ENCODE measurements at regions not wholly inside any gene's neighbourhood (a gene's known extent, or its start where the extent isn't known, plus 50 kb on each side); places are given as distances from the start of the nearest gene placed in this dataset.

- FAIRE-seq (no peak), DNase-seq (ENCODE audit: low read depth, low spot score) (no peak)
- Histone ChIP-seq H3K27me3 (ENCODE audit: control insufficient read depth, extremely low read depth, insufficient read depth, low read length) (no peaks in the 10 kb centered on the region), H3K4me1 (ENCODE audit: control insufficient read depth, extremely low read depth, insufficient read depth, low read length) (no peaks in the 10 kb centered on the region), H3K27ac (ENCODE audit: control insufficient read depth, insufficient read depth, low read length) (no peak overlapping the region), H3K4me2 (ENCODE audit: control insufficient read depth, extremely low read depth, insufficient read depth, low read depth, low read length) (no peak overlapping the region), H2AFZ (ENCODE audit: control insufficient read depth, low read length) (no peak overlapping the region), H3K79me2 (ENCODE audit: control insufficient read depth, insufficient read depth, low read length) (no peaks in the 10 kb centered on the region), H3K36me3 (ENCODE audit: control insufficient read depth in 2 of 2, extremely low read depth in 1 of 2, insufficient read depth in 2 of 2, low read length in 2 of 2) (no peaks in the 10 kb centered on the region), H3K9ac (ENCODE audit: control insufficient read depth, extremely low read depth, insufficient read depth, low read length) (no peak overlapping the region), H3K4me3 (ENCODE audit: control insufficient read depth in 2 of 3, extremely low read depth in 1 of 3, insufficient read depth in 2 of 3, low read depth in 1 of 3, low read length in 3 of 3) (no peak overlapping the region), H3K9me3 (ENCODE audit: control insufficient read depth, low read depth, low read length) (no peaks in the 10 kb centered on the region), H4K20me1 (ENCODE audit: control insufficient read depth, extremely low read depth, insufficient read depth, low read length) (no peaks in the 10 kb centered on the region), H3K9me1 (ENCODE audit: control insufficient read depth, extremely low read depth, insufficient read depth, low read length) (no peaks in the 10 kb centered on the region)
- dilution Hi-C loops (cut with MboI; ENCODE audit: extremely low pct_ligation_motif_present, low sequenced_read_pairs): no loop called here
- TF ChIP-seq, protein P1, sequence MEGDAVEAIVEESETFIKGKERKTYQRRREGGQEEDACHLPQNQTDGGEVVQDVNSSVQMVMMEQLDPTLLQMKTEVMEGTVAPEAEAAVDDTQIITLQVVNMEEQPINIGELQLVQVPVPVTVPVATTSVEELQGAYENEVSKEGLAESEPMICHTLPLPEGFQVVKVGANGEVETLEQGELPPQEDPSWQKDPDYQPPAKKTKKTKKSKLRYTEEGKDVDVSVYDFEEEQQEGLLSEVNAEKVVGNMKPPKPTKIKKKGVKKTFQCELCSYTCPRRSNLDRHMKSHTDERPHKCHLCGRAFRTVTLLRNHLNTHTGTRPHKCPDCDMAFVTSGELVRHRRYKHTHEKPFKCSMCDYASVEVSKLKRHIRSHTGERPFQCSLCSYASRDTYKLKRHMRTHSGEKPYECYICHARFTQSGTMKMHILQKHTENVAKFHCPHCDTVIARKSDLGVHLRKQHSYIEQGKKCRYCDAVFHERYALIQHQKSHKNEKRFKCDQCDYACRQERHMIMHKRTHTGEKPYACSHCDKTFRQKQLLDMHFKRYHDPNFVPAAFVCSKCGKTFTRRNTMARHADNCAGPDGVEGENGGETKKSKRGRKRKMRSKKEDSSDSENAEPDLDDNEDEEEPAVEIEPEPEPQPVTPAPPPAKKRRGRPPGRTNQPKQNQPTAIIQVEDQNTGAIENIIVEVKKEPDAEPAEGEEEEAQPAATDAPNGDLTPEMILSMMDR (optimal IDR thresholded peaks at IDR 0.05 in 1 of 3, IDR thresholded peaks at IDR 0.05 in 1 of 3, conservative IDR thresholded peaks at IDR 0.05 in 1 of 3; ENCODE audit: extremely low read depth in 1 of 3, insufficient read depth in 2 of 3, low read length in 3 of 3): no peak
- TF ChIP-seq EZH2 (IDR thresholded peaks at IDR 0.05; ENCODE audit: low read length): no peak
Measured at GRCh38 chrX:36868592-36868991, 139.6 kb upstream of the FAM47C start.

GRCh38 chrX:36869457-36869856 is 138.7 kb upstream of the FAM47C start:
- Histone ChIP-seq H3K79me2 (ENCODE audit: control insufficient read depth, insufficient read depth, low read length) (no peaks in the 10 kb centered on the region), H3K4me3 (ENCODE audit: control insufficient read depth in 2 of 3, extremely low read depth in 1 of 3, insufficient read depth in 2 of 3, low read depth in 1 of 3, low read length in 3 of 3) (no peak overlapping the region), H2AFZ (ENCODE audit: control insufficient read depth, low read length) (no peak overlapping the region), H3K4me2 (ENCODE audit: control insufficient read depth, extremely low read depth, insufficient read depth, low read depth, low read length) (no peak overlapping the region), H3K9me3 (ENCODE audit: control insufficient read depth, low read depth, low read length) (no peaks in the 10 kb centered on the region), H3K4me1 (ENCODE audit: control insufficient read depth, extremely low read depth, insufficient read depth, low read length) (no peaks in the 10 kb centered on the region), H4K20me1 (ENCODE audit: control insufficient read depth, extremely low read depth, insufficient read depth, low read length) (no peaks in the 10 kb centered on the region), H3K9ac (ENCODE audit: control insufficient read depth, extremely low read depth, insufficient read depth, low read length) (no peak overlapping the region), H3K36me3 (ENCODE audit: control insufficient read depth in 2 of 2, extremely low read depth in 1 of 2, insufficient read depth in 2 of 2, low read length in 2 of 2) (no peaks in the 10 kb centered on the region), H3K27ac (ENCODE audit: control insufficient read depth, insufficient read depth, low read length) (no peak overlapping the region), H3K9me1 (ENCODE audit: control insufficient read depth, extremely low read depth, insufficient read depth, low read length) (no peaks in the 10 kb centered on the region), H3K27me3 (ENCODE audit: control insufficient read depth, extremely low read depth, insufficient read depth, low read length) (no peaks in the 10 kb centered on the region)
- dilution Hi-C loops (cut with MboI; ENCODE audit: extremely low pct_ligation_motif_present, low sequenced_read_pairs): no loop called here
- no peak for DNase-seq (ENCODE audit: low read depth, low spot score)
- FAIRE-seq: no peak
- TF ChIP-seq, protein P1 (optimal IDR thresholded peaks at IDR 0.05 in 1 of 3, IDR thresholded peaks at IDR 0.05 in 1 of 3, conservative IDR thresholded peaks at IDR 0.05 in 1 of 3; ENCODE audit: extremely low read depth in 1 of 3, insufficient read depth in 2 of 3, low read length in 3 of 3): no peak
- no peak for TF ChIP-seq EZH2 (IDR thresholded peaks at IDR 0.05; ENCODE audit: low read length)
